ENCODE measurements at regions not wholly inside any gene's neighbourhood (a gene's known extent, or its start where the extent isn't known, plus 50 kb on each side); places are given as distances from the start of the nearest gene placed in this dataset.

- TF ChIP-seq CTCF (IDR thresholded peaks at IDR 0.05) (no peak), POLR2A (IDR thresholded peaks at IDR 0.05) (no peak), EP300 (IDR thresholded peaks at IDR 0.05) (no peak)
Observed at GRCh38 chr20:52577696-52578095, 386.1 kb upstream of the ZFP64 start.

Measured in tibial nerve (tissue), 4 donors.